Sciatic nerve (tissue), 2 donors: ENCODE measurements at regions not wholly inside any gene's neighbourhood (a gene's known extent, or its start where the extent isn't known, plus 50 kb on each side); places are given as distances from the start of the nearest gene placed in this dataset.

ENCODE experiments used
- ATAC-seq: fragments of 200-7000 bp; cut with Tn5 transposase; one replicate; pipeline ENCODE4 v1.9.1; 2020; ENCODE audit warnings: mild to moderate bottlenecking, moderate library complexity
- DNase-seq: peaks from one replicate; pipeline ENCODE4 v3.0.0-alpha.2; 2020; ENCODE audit warnings: low spot score
- intact Hi-C: fragments of 100-400 bp; cut with DNase I; formaldehyde crosslinking; loops from one replicate; pipeline ENCODE4 v1.14.2; 2022
- donor health status: DM: no; HTN: no; CAD: no.
- donor health status: DM: no; HTN: no; CAD: no.

- intact Hi-C loops: no loop called here
- ATAC-seq (no peak), DNase-seq (no peak)
These were observed 143.0 kb downstream of the ERMARD start for GRCh38 chr6:169894377-169894960.

- intact Hi-C loops: no loop called here
- ATAC-seq: no peak
- DNase-seq: no peak
These were observed 142.2 kb downstream of the ERMARD start for GRCh38 chr6:169893624-169894023.

GRCh38 chr6:169891846-169892245 lies 140.4 kb downstream of the ERMARD start:
- no peak for DNase-seq
- intact Hi-C loops: no loop called here
- no peak for ATAC-seq

- no peak for ATAC-seq
These were observed 140.0 kb downstream of the ERMARD start for GRCh38 chr6:169891421-169891820.

GRCh38 chr6:169890901-169891300 lies 139.5 kb downstream of the ERMARD start:
- no peak for DNase-seq
- intact Hi-C loops: no loop called here
- no peak for ATAC-seq

More at GRCh38 chr6:169891421-169891820, 140.0 kb downstream of the ERMARD start:
- DNase-seq: no peak
- intact Hi-C loops: no loop called here

- ATAC-seq (no peak), DNase-seq (no peak)
- intact Hi-C loops: no loop called here
These were observed 138.6 kb downstream of the ERMARD start for GRCh38 chr6:169890049-169890448.

- intact Hi-C loops: no loop called here
- DNase-seq (no peak), ATAC-seq (no peak)
These were observed 136.2 kb downstream of the ERMARD start for GRCh38 chr6:169887529-169888140.

- DNase-seq: no peak
- intact Hi-C loops: no loop called here
These were observed 135.3 kb downstream of the ERMARD start for GRCh38 chr6:169886631-169887227.

GRCh38 chr6:169885831-169886230 lies 134.4 kb downstream of the ERMARD start:
- DNase-seq (no peak), ATAC-seq (no peak)
- intact Hi-C loops: no loop called here

More at GRCh38 chr6:169886631-169887227, 135.3 kb downstream of the ERMARD start:
- ATAC-seq: no peak

GRCh38 chr6:169885131-169885530 lies 133.7 kb downstream of the ERMARD start:
- ATAC-seq: no peak
- intact Hi-C loops: no loop called here
- DNase-seq: no peak

- DNase-seq (no peak), ATAC-seq (no peak)
- intact Hi-C loops: no loop called here
These were observed 132.7 kb downstream of the ERMARD start for GRCh38 chr6:169884158-169884557.

GRCh38 chr6:169883316-169883715 lies 131.9 kb downstream of the ERMARD start:
- intact Hi-C loops: no loop called here
- DNase-seq (no peak), ATAC-seq (no peak)

- DNase-seq (no peak), ATAC-seq (no peak)
- intact Hi-C loops: no loop called here
These were observed 130.6 kb downstream of the ERMARD start for GRCh38 chr6:169881976-169882375.

GRCh38 chr6:169881398-169881797 lies 130.0 kb downstream of the ERMARD start:
- intact Hi-C loops: no loop called here
- ATAC-seq: no peak

GRCh38 chr6:169880516-169880915 lies 129.1 kb downstream of the ERMARD start:
- intact Hi-C loops: no loop called here
- ATAC-seq: no peak
- DNase-seq: no peak

More at GRCh38 chr6:169881398-169881797, 130.0 kb downstream of the ERMARD start:
- no peak for DNase-seq

- no peak for ATAC-seq
- intact Hi-C loops: loop anchor here (10.0 kb wide), 1 partner anchor 1594 kb away; no protein-coding TSS in a partner anchor
- DNase-seq: no peak
These were observed 117.9 kb downstream of the ERMARD start for GRCh38 chr6:169869301-169869700.

- ATAC-seq (peak; percentile 68), DNase-seq (no peak)
- intact Hi-C loops: loop anchor here (10.0 kb wide), 1 partner anchor 1594 kb away; no protein-coding TSS in a partner anchor
These were observed 117.0 kb downstream of the ERMARD start for GRCh38 chr6:169868458-169868857.

GRCh38 chr6:169867751-169868191 lies 116.3 kb downstream of the ERMARD start:
- intact Hi-C loops: loop anchor here (10.0 kb wide), 1 partner anchor 1593 kb away; no protein-coding TSS in a partner anchor
- DNase-seq (no peak), ATAC-seq (no peak)

- intact Hi-C loops: loop anchor here (10.0 kb wide), 1 partner anchor 1592 kb away; no protein-coding TSS in a partner anchor
- ATAC-seq (no peak), DNase-seq (no peak)
These were observed 115.5 kb downstream of the ERMARD start for GRCh38 chr6:169866668-169867521.
